GM21381 (cell line): ENCODE measurements at regions not wholly inside any gene's neighbourhood (a gene's known extent, or its start where the extent isn't known, plus 50 kb on each side); places are given as distances from the start of the nearest gene placed in this dataset.

Experiments used
- ATAC-seq: cut with Tn5 transposase; IDR thresholded peaks from one replicate; pipeline ENCODE4 v1.9.1; 2021; ENCODE audit warnings: mild to moderate bottlenecking, moderate library complexity; ENCODE audit not compliant: unreplicated experiment

GRCh38 chr12:87280356-87280755 lies 748.8 kb downstream of the C12orf50 start:
- ATAC-seq: peak; percentile 87

DNA sequence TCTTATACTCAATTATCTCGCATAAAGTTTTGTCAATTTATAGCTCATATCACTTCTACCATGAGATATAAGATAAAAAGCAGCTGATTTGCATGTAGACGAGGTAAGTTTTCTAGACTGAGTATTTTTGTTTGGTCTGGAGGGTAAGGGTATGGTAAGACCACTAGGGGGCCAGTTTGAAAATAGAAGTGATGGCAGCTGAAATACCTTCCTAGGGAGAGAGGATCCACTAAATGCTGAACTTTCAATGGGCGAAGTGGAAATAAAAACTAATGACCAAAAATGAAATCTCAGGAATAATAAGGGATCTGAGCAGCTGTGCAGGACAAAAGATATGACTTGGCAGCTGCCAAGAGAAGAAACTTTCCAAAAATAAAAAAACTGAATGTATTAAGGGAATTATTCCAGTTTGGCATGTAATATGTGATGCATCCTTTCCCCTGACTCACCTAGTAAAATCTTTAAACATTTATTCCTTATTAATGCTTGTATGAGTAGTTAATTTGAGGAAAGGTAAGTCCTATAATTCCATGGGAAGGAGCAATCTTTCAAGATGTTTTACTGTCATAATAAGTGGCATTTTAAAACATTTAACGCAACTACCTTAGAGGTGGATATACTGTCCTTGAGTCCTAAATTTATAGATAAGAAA lies 754.5 kb downstream of the C12orf50 start:
- peak; percentile 52 for ATAC-seq

DNA sequence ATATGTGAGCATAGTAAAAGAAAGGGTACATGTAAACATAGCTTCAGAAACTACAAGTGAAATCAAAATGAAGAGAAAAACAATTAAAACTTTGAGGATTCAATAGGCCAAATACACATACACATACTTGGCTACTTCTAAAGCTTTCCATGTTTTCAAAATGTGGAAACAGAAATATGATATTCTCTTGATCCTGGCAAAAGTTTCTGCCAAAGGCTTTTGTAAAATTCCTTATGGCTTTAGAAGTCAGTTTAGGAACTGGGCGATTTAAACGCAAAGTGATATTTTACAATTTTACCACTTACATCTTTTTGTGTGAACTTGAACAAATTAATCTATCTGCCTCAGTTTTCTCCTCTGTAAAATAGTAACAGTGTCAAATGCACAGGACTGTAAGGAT lies 756.4 kb downstream of the C12orf50 start:
- no peak for ATAC-seq

- ATAC-seq: no peak
Observed at GRCh38 chr12:87270919-87271318, 758.3 kb downstream of the C12orf50 start.

- no peak for ATAC-seq
Observed at GRCh38 chr12:87266305-87266704, 762.9 kb downstream of the C12orf50 start.

DNA sequence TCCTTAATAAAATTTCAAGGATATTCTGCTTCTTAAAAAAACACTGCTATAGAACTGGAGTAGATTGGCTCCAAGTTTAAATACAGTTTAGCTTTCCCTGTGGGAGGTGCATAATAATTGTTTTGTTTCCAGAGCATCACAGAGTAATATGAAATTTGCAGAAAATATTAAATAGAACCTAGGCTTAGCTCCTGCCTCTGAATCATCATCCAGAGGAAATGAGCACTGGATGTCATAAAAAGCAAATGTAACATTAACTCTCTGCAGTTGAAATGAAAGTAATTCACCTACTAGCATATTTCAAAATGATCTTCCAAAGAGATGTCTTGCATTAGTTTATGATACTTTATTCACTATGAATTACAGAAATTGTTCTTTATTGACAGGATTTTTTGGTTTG lies 769.8 kb downstream of the C12orf50 start:
- no peak for ATAC-seq

GRCh38 chr12:87254381-87255030 lies 774.7 kb downstream of the C12orf50 start:
- ATAC-seq: no peak

- no peak for ATAC-seq
Observed at GRCh38 chr12:87253157-87253556, 776.0 kb downstream of the C12orf50 start.

GRCh38 chr12:87246726-87247125 lies 782.5 kb downstream of the C12orf50 start:
- no peak for ATAC-seq

DNA sequence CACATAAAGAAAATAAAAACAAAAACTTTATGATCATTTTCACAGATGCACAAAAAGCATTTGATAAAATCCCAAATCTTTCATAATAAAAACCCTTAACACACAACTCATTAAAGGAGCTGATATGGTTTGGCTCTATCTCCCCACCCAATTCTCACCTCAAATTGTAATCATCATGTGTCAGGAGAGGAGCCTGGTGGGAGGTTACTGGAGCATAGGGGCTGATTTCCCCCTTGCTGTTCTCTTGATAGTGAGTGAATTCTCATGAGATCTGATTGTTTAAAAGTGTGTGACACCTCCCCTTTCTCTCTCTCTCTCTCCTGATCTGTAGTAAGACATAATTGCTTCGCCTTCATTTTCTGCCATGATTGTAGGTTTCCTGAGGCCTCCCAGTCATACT lies 790.7 kb downstream of the C12orf50 start:
- no peak for ATAC-seq

GRCh38 chr12:87234898-87235297 lies 794.3 kb downstream of the C12orf50 start:
- no peak for ATAC-seq

GRCh38 chr12:87233671-87234070 lies 795.5 kb downstream of the C12orf50 start:
- ATAC-seq: no peak

DNA sequence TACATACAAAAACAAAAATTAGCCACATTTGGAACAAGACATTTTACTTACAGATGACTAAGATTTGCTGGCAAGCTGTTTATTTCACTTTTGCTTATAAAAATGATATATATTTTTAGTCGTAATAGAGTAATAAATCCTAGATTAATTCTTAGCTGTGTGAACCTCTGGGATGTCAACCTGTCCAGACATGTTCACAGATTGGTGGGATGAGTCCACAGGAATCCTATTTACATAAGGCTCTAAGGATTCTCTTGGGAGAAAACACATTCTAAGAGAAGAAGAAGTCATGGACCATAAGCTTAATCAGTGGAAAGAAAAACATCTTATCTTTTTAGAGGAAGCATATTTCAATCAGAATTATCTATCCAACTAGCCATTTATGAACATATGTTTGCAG lies 797.4 kb downstream of the C12orf50 start:
- no peak for ATAC-seq

- no peak for ATAC-seq
Observed at GRCh38 chr12:87230441-87230840, 798.8 kb downstream of the C12orf50 start.

DNA sequence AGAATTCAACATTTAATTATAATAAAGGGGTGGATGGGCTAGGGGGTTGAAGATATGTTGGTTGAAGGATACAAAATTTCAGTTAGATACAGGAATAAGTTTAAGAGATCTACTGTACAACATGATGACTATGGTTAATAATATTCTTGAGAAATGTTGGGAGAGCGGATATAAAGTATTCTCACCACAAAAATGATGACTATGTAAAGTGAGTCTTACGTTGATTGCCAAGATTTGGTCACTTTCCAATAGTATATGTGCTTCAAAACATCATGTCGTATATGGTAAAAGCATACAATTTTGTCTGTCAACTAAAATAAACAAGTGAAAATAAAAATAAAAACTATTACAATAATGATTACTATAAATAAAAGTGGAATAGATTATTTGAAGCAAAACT lies 802.0 kb downstream of the C12orf50 start:
- no peak for ATAC-seq

DNA sequence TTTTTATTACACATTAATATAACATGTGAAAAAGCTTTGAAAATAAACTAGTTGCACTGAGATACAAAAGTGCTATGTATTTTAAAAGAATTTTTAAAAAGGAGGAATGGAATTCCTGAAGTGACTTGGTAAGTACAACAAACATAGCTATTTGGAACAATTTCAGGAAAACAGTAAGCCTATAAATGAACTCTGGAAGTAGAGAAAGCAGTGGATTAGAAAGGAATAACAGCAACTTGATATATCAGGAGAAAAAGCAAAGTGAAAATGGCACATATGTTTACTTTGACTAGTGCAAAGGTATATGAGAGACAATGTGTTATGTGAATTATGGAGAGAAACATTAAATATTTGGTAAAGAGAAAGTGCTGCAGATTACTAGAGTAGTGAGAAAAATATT lies 811.7 kb downstream of the C12orf50 start:
- ATAC-seq: no peak

DNA sequence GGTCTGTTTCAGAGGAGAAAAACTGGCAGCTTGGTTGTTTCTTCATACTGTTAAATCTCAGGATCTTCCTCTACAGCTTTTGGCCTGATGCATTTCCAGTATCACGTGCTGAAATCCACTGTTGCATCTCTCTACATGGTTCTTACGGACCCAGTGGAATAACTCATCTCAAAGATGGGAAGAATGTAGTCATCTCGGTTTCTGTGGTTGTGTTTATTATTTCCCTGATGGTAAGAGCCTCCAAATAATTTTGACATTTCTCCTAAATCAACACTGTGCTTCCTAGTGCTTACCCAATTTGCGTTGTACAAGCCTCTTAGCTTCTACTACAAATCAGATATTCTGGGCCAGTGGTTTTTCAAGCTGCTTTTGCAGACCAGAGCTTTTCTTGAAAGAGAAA lies 812.8 kb downstream of the C12orf50 start:
- ATAC-seq: no peak

DNA sequence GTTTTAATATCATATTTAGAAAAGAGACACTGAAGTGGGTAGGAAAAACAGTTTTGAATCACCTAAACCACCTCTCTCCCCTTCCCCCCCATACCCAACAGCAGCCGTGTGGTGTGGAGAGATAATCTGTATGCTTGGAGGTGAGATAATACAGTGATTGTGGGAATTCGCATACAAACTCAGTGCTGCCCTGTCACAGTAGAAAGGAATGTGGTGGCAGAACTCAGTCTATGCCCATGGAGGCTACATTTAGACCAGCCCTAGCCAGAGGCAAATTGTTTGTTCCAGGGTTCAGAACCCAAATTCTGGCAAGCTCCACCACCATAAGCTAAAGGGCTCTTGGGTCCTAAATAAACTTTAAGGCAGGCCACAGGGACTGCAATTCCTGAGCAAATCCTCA lies 827.0 kb downstream of the C12orf50 start:
- ATAC-seq: no peak

- no peak for ATAC-seq
Observed at GRCh38 chr12:87201598-87201997, 827.6 kb downstream of the C12orf50 start.

DNA sequence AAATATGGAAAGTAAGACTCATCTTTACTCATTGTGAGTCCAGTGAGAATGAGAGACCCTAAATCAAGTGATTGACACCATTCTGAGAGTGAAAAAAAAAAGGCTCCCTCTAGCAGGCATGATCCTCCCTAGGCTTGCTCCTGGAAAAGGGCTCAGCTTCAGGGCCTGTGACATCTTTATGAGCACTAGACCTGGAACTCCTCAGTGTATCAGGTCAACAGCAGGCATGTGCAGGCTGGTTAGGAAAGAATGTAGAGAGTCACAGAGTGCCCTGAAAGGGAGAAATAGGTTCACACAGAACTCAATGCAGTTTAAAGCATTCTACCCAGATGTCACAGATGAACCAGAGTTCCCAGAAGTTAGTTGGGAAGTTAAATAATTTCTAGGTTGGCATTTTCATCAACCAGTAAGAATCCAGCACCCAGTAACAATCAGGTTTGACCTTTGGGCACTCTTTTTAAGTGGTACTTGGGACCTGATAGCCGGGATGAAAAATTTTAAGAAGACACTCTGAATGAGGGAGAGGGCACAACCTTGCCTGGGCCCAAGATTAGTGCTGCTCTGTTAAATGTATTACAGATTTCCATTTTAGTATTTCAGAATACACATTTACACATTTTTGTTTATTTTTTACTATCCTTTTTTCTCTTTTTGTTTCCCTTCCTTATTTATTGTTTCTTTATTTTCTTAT lies 828.8 kb downstream of the C12orf50 start:
- no peak for ATAC-seq

DNA sequence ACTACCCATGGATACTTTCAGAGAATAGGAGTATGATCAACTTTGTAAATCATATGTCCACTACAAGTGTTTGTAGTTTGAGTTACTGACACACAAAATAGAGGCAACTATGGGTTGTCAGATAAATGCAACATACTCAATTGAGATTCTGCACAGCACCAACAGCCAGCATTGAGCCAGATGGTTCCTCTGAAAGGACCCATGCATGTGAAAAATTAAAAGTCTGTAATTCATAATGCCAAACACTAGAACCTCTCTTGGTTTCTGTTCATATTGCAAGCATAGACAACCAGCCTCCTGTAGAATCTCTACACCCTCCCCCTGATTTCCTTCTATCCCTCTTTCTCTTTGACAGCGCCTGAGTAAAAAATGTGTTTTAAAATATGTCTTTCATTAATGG lies 831.0 kb downstream of the C12orf50 start:
- no peak for ATAC-seq

DNA sequence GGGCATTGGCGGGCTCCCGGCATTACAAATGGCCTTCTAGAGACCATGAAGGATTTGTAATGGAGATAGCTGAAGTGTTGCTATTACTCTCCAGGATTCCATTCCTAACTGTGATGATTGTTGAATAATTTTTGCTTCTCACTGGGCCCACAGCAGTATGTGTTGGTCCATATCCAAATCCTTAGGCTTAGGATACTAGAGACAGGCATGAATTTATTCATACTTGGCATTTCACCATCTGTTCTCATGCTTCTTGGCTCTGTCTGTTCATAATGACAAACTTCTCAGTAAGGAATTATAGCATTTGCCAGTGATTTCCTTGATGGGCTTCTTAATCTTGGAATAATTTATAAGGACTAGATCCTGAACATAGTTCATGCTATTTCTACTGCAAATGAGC lies 832.9 kb downstream of the C12orf50 start:
- ATAC-seq: no peak
